Stimulated activated memory B cell treated with anti-CD40 and anti-IgM and Interleukin-4, amounts not matched to agents 10 μg/mL and 1 μg/mL and 100 μg/mL, for 72 hours (primary cell): ENCODE measurements at regions not wholly inside any gene's neighbourhood (a gene's known extent, or its start where the extent isn't known, plus 50 kb on each side); places are given as distances from the start of the nearest gene placed in this dataset.
"Not testable (repeated sequence)": the region's sequence is repeated elsewhere in the genome, so short reads cannot be mapped to it uniquely, and the experiment has no call there.

Experiments used
- ATAC-seq: fragments of 150-1000 bp; cut with Tn5 transposase; 2 replicates; pipeline ENCODE4 v1.10.0; 2021
- H3K27ac Mint-ChIP-seq: one replicate; pipeline ENCODE4 v1.8.0; 2022; ENCODE audit warnings: mild to moderate bottlenecking, mixed read lengths
- H3K27me3 Mint-ChIP-seq: one replicate; pipeline ENCODE4 v1.8.0; 2022; ENCODE audit warnings: mixed read lengths
- H3K36me3 Mint-ChIP-seq: one replicate; pipeline ENCODE4 v1.8.0; 2022; ENCODE audit warnings: mixed read lengths
- H3K4me1 Mint-ChIP-seq: one replicate; pipeline ENCODE4 v1.8.0; 2022; ENCODE audit warnings: mixed read lengths
- H3K4me3 Mint-ChIP-seq: one replicate; pipeline ENCODE4 v1.8.0; 2022; ENCODE audit warnings: mild to moderate bottlenecking, moderate library complexity, mixed read lengths
- H3K9me3 Mint-ChIP-seq: one replicate; pipeline ENCODE4 v1.8.0; 2022; ENCODE audit warnings: mixed read lengths

DNA sequence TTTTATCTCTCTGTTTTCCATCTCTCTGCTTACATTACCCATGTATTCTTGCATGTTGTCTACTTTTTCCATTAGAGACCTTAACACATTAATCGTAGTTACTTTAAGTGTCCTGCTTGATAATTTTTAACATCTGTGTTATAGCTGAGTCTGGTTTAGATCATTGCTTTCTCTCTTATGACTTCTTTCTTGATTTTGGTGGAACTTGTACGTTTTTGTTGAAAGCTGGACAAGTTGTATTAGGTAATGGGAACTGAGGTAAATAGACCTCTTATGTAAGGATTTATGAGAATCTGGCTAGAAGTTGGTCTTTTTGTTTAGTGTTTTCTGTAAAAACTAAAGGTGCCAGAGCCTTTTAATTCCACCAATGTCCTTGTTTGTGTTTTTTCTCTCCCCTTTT is 100.8 kb upstream of the LYZL2 start:
- ATAC-seq: no peak
- H3K4me3 Mint-ChIP-seq: no peak overlapping the region
- H3K9me3 Mint-ChIP-seq: no peaks in the 10 kb centered on the region
- no peak overlapping the region for H3K27ac Mint-ChIP-seq
- H3K27me3 Mint-ChIP-seq: peaks cover 40% of the 10 kb centered on the region
- H3K4me1 Mint-ChIP-seq: peaks cover 6% of the 10 kb centered on the region
- H3K36me3 Mint-ChIP-seq: no peaks in the 10 kb centered on the region

DNA sequence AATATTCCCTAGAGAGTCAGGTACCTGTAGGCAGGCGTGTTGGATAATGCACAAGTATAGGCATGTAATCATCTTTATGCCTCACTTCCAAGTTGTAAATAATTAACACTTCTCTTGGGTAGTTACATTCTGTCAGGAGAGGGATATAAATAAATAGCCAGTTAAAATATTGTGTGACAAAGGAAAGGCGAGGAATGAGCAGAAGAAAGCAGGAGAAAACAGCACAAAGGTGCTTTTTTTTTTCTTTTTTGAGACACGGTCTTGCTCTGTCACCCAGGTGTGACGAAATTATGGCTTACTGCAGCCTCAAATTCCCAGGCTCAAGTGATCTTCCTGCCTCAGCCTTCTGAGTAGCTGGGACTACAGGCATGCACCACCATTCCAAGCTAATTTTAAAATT is 99.2 kb upstream of the LYZL2 start:
- H3K36me3 Mint-ChIP-seq: no peaks in the 10 kb centered on the region

DNA sequence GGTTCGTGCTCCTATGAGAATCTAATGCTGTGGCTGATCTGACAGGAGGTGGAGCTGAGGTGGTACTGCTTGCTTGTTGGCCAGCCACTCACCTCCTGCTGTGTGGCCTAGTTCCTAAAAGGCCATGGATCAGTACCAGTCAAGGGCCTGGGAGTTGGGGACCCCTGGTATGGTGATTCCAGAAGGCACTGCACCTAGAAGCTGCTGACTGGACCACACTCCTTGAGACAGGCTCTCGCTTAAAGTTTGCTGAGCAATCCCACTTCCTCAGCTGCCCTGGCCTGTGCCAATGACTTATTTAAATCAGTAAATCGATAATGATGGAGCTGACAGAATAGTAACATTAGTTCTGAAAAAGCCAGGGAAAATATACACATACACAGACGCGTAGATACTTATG is 98.6 kb upstream of the LYZL2 start:
- ATAC-seq: no peak
- Mint-ChIP-seq H3K36me3 (no peaks in the 10 kb centered on the region), H3K27ac (no peak overlapping the region), H3K4me3 (no peak overlapping the region), H3K27me3 (peaks cover 44% of the 10 kb centered on the region), H3K9me3 (no peaks in the 10 kb centered on the region), H3K4me1 (peaks cover 12% of the 10 kb centered on the region)

More for the DNA sequence above, 99.2 kb upstream of the LYZL2 start:
- H3K4me3 Mint-ChIP-seq: no peak overlapping the region
- no peak for ATAC-seq
- H3K9me3 Mint-ChIP-seq: no peaks in the 10 kb centered on the region
- peaks cover 6% of the 10 kb centered on the region for H3K4me1 Mint-ChIP-seq
- H3K27me3 Mint-ChIP-seq: peaks cover 37% of the 10 kb centered on the region
- H3K27ac Mint-ChIP-seq: no peak overlapping the region

DNA sequence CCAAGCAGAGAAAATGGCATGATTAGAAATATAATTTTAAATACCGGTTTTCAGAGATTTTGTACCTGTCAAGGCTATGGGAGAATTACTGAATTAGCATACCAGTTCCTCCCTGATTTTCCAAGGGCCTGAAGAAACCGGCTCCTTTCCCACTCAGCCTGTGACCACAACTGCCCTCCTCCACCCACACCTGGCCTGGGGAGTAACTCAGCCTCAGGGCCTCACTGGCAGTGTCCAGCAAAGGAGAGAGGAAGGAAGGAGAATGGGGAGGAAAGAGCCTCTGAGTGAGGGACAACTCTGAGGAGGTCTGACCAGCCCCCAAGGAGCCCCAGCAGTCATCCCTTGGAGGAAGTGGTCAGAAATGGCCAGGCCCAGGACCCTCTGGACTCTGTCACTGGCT is 98.0 kb upstream of the LYZL2 start:
- Mint-ChIP-seq H3K4me1 (peaks cover 18% of the 10 kb centered on the region), H3K9me3 (no peaks in the 10 kb centered on the region), H3K36me3 (no peaks in the 10 kb centered on the region), H3K27ac (no peak overlapping the region), H3K4me3 (no peak overlapping the region), H3K27me3 (peaks cover 45% of the 10 kb centered on the region)
- ATAC-seq: no peak

DNA sequence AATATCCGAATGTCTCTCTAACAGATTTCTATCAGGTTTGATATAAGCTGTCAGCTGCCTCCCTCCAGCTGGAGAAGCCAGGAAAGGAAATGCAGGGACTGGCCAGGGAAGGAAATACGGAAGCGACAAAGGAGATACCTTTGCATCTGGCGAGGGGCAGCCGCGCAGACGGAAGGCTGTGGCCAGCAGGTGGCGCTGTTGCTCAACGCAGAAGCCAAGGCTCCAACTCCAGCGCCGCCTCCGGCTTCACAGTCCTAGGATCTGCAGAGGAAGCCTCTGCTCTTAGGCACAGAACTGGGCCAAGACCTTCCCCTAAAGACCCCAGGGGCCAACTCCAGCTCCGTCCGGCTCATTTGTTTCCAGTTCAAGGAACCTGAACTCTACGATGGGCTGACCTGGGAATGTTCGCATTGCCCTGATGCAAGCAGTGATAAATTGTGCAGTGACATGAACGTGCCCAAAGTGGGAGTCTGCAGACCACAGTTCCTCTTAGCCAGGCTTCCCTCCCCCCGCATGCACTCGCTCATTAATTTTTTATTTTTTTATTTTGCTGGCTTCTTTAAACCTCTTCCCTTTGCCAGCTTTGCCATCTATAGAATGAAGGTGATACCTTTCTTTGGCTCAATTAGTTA is 97.3 kb upstream of the LYZL2 start:
- peak; percentile 89 for ATAC-seq
- H3K4me3 Mint-ChIP-seq, H3K27ac Mint-ChIP-seq, H3K36me3 Mint-ChIP-seq, H3K9me3 Mint-ChIP-seq: not testable (repeated sequence)
- Mint-ChIP-seq H3K4me1 (peaks cover 23% of the 10 kb centered on the region), H3K27me3 (peaks cover 46% of the 10 kb centered on the region)

DNA sequence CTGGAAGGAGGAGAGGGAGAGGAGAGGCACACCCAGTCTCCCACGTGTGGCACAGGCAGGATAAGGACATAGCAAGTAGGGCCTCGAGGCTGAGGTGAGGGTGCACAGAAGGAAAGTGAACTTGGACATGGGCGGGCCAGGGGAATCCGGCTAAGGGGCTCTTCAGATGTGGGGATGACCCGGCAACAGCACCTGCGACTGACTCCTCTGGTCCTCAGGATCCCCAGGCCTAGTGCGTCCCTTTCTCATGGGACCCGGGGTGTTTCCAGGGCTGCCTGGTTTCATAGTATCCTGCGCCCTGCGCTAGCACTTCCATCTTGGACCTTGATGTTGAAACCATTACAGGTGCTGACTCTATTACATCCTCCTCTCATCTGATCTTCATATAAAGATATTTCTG is 96.1 kb upstream of the LYZL2 start:
- Mint-ChIP-seq H3K4me3 (no peak overlapping the region), H3K27me3 (peaks cover 39% of the 10 kb centered on the region), H3K27ac (no peak overlapping the region), H3K9me3 (no peaks in the 10 kb centered on the region), H3K36me3 (no peaks in the 10 kb centered on the region), H3K4me1 (peaks cover 23% of the 10 kb centered on the region)
- ATAC-seq: no peak

DNA sequence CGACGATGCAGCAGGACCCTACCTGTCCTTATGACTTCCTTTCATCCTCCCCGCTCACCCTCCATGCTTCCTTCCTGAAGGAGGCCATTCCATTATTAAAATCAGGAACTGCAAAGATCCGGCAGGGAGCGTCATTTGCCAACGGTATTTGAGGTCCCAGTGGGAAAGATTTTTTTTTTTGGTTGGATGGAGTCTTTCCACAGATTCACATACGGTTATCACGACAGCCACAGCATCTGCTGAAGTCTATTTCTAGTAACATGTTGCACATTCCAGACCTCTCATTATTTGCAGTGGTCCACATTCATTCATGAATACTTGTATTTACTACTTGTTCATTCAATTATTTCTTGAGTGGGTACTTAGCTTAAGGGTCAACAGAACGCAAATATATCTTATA is 94.7 kb upstream of the LYZL2 start:
- H3K4me3 Mint-ChIP-seq: no peak overlapping the region
- no peak for ATAC-seq
- H3K27me3 Mint-ChIP-seq: peaks cover 51% of the 10 kb centered on the region
- H3K27ac Mint-ChIP-seq: no peak overlapping the region
- H3K9me3 Mint-ChIP-seq: no peaks in the 10 kb centered on the region
- H3K36me3 Mint-ChIP-seq: no peaks in the 10 kb centered on the region
- H3K4me1 Mint-ChIP-seq: peaks cover 23% of the 10 kb centered on the region

DNA sequence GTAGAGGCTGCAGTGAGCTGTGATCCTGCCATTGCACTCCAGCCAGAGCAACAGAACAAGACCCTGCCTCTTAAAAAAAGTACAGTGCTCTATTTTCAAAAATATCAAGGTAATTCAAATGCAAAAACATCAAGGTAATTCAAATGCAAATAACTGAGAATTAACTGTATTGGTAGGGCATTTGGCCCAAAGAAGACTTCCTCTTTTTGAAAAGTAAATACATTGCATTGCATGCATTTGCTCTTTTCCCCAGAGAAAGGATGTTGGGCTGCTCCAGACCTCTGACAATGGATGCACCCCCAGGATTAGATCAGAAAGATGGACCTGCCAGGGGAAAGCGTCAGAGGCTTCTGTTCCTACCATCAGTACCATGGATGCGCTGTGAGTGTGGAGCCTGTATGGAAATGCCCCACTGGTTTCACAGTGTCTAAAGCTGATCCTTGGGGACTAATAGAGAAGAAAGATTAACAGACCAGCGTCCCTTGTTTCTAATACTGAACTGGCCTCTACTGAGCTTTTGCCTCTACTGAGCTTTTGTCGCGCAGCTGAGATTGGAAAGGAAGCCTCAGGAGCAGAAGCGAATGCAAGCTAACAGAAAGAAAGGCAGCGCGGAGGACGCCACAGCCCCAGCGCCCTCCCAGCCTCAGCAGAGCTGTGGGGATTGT is 93.5 kb upstream of the LYZL2 start:
- ATAC-seq: peak; percentile 62
- peak overlapping the region; percentile 21 for H3K4me3 Mint-ChIP-seq
- H3K4me1 Mint-ChIP-seq: peaks cover 23% of the 10 kb centered on the region
- H3K27ac Mint-ChIP-seq: no peak overlapping the region
- H3K9me3 Mint-ChIP-seq: no peaks in the 10 kb centered on the region
- H3K36me3 Mint-ChIP-seq: no peaks in the 10 kb centered on the region
- peaks cover 60% of the 10 kb centered on the region for H3K27me3 Mint-ChIP-seq

DNA sequence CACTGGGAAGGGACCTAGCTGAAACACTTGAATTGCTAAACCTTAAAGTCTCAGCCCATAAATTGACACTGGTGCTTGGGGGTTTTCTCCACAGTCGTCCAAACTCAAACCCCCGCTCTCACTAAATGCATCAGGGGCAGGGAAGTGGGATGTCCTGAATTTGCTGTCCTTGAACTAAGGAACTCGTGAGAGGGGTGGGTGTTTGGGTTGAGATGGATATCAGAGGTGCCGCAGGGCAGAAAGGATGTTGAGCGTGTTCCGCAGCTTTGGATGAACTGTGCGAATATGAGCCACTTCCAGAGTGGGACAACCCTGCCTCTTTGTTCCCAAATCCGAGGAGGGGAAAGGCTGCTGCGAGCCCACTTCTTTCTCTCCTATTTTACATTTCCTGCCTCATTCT is 90.3 kb upstream of the LYZL2 start:
- Mint-ChIP-seq H3K27me3 (peaks cover 60% of the 10 kb centered on the region), H3K4me3 (no peak overlapping the region), H3K4me1 (peaks cover 22% of the 10 kb centered on the region), H3K27ac (no peak overlapping the region), H3K9me3 (peaks cover 6% of the 10 kb centered on the region), H3K36me3 (peaks cover 6% of the 10 kb centered on the region)
- no peak for ATAC-seq

DNA sequence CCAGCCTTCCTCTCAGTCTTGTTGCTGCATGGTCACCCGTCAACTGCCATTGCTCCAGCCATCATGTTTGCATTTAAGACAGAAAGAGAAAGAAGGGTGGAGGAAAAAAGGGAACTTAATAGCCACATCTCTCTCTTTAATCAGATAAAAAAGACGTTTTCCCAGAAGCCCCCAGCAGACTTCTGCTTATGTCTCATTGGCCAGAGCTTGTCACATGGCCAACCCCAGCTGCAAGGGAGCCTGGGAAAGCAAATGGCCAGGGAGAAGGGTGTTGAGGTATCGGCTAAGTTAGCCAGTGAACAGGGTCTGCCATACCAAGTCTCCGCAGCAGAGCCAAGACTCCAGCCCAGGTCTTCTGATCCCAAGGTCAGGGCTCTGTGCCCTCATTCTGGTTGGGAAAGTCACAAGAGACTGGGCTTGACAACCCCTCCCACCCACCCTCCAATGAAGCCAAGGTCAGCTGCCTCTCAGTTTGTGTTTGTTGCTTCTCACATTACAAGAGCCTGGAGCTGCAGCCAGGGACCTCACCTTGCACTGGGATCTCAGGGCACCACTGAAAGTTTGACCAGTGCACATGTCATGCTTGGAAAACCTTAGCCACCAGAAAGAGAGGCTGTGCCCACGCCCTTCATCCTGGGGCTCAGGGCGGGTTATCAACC is 80.3 kb upstream of the LYZL2 start:
- Mint-ChIP-seq H3K4me3 (no peak overlapping the region), H3K27ac (no peak overlapping the region), H3K36me3 (peaks cover 6% of the 10 kb centered on the region), H3K9me3 (peaks cover 9% of the 10 kb centered on the region), H3K4me1 (peaks cover 22% of the 10 kb centered on the region), H3K27me3 (peaks cover 13% of the 10 kb centered on the region)
- ATAC-seq: no peak

DNA sequence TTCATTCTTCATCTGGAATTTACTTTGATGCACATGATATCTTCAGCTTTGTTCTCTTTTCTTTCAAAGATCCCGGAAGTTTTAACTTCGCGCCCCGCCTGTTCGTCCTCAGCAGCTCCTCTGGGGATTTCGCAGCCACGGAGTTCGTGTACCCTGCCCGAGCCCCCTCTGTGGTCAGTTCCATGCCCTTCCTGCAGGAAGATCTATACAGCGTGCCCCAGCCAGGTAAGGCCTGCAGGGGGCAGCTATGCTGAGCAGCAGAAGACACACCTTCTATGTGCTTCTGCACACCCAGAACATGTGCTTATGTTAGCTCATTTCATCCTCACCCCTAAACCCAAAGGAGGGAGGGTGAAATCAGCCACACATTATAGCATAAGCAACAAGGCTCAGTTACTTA is 79.7 kb upstream of the LYZL2 start:
- no peak for ATAC-seq
- Mint-ChIP-seq H3K27ac (no peak overlapping the region), H3K36me3 (peaks cover 6% of the 10 kb centered on the region)

DNA sequence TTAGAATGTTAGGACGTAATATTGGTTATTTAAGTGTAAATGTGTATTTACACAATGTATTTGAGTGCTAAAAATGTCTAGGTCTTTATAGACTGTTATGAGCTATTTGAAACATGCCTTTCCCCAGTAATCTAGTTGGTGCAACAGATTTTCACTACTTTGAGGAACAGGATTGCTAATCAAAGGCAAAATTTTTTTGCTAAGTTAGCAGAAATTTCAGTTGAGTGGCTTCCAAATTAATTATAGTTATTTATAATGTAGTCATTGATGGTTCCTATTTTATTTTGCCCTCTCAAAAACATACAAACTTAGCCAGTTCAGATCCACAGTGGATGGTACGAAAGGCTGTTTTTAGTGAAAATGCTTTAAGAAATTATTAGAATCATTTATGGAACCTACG is 78.7 kb upstream of the LYZL2 start:
- Mint-ChIP-seq H3K27me3 (peaks cover 9% of the 10 kb centered on the region), H3K36me3 (peaks cover 2% of the 10 kb centered on the region), H3K4me3 (no peak overlapping the region), H3K4me1 (peaks cover 34% of the 10 kb centered on the region), H3K9me3 (peaks cover 2% of the 10 kb centered on the region), H3K27ac (no peak overlapping the region)
- ATAC-seq: no peak

More for the DNA sequence above, 79.7 kb upstream of the LYZL2 start:
- Mint-ChIP-seq H3K4me1 (peaks cover 28% of the 10 kb centered on the region), H3K4me3 (no peak overlapping the region), H3K27me3 (peaks cover 13% of the 10 kb centered on the region), H3K9me3 (peaks cover 7% of the 10 kb centered on the region)

DNA sequence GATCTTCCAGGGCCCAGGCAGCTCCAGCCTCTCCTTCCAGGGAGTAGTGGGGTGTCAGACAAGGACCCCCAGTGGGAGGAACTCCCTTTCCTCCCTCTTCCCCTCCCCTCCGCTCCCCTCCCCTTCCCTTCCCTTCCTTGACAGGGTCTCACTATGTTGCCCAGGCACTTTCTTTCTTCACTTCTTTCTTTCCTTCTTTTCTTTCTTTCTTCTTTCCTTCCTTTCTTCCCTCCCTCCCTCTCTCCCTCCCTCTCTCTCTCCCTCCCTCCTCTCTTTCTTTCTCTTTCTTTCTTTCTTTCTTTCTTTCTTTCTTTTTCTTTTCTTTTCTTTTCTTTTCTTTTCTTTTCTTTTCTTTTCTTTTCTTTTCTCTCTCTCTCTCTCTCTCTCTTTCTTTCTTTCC is 76.6 kb upstream of the LYZL2 start:
- not testable (repeated sequence) for H3K9me3 Mint-ChIP-seq, ATAC-seq, H3K27me3 Mint-ChIP-seq, H3K36me3 Mint-ChIP-seq
- H3K27ac Mint-ChIP-seq: peak overlapping the region; percentile 90
- H3K4me1 Mint-ChIP-seq: peaks cover 49% of the 10 kb centered on the region
- H3K4me3 Mint-ChIP-seq: peak overlapping the region; percentile 51

DNA sequence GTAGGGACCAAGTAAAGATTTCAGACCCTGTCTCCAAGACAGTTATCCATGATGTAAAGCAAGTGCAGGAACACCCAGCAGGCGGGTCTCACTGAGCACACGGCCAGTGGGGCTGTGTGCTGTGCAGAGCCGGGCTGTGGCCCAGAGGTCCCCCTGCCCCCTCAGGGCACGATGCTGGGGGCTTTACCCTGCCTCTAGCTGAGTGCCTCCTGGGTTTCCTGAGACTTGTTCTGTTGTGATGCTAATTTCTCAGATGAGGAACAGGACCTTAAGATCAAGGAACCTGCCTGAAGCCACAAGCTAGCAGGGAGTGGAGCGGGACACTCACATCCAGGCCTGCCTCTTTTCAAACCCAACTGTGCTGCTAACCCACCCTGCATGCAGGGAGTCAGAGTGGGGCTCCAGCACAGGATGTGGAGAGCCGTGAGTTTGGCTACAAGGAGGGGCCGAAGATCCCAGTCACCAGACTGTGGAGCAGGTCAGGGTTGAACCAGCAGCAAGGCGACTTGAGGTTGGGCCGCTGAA is 76.1 kb upstream of the LYZL2 start:
- peaks cover 49% of the 10 kb centered on the region for H3K4me1 Mint-ChIP-seq
- H3K36me3 Mint-ChIP-seq: no peaks in the 10 kb centered on the region
- H3K9me3 Mint-ChIP-seq: no peaks in the 10 kb centered on the region

DNA sequence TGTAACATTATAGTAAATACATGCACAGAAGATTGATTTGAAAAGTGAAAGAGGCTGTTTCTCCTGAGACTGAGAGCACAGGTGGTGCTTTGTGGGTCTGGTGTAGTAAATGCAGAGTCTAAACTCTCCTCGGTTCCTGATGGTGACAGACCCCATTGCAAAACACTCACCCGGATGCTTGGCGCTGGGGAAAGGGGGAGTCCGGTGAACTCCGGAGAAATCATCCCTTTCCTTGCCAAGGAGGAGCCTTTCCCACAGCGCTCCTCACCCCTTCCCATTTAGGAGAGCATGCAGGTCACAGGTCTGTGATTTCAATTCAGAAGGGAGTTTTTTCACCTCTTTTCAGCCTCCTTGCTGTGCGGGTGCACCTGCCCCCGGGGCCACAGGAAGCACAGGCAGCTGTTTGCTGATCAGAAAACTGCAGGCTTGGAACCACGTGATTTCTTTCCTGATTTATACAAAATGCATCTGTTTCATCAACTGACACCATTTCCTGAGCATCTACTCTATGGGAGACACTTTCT is 75.6 kb upstream of the LYZL2 start:
- Mint-ChIP-seq H3K4me3 (peak overlapping the region; percentile 76), H3K9me3 (no peaks in the 10 kb centered on the region), H3K4me1 (peaks cover 49% of the 10 kb centered on the region), H3K27me3 (no peaks in the 10 kb centered on the region), H3K36me3 (no peaks in the 10 kb centered on the region), H3K27ac (peak overlapping the region; percentile 90)
- peak; percentile 81 for ATAC-seq

More for the DNA sequence above, 76.1 kb upstream of the LYZL2 start:
- H3K27ac Mint-ChIP-seq: peak overlapping the region; percentile 90
- peak overlapping the region; percentile 76 for H3K4me3 Mint-ChIP-seq
- H3K27me3 Mint-ChIP-seq: no peaks in the 10 kb centered on the region
- peak; percentile 21 for ATAC-seq
